GM23338 (cell line): ENCODE measurements at regions not wholly inside any gene's neighbourhood (a gene's known extent, or its start where the extent isn't known, plus 50 kb on each side); places are given as distances from the start of the nearest gene placed in this dataset.

Source experiments
- ATAC-seq: fragments of 200-7000 bp; cut with Tn5 transposase; 3 replicates; pipeline ENCODE4 v1.9.1; 2020
- DNase-seq: peaks from one replicate; pipeline ENCODE4 v3.0.0-alpha.2; 2015; ENCODE audit warnings: low spot score
- H2AFZ ChIP-seq: fragments of 200-600 bp; sonication (generic); 2 replicates; pipeline ENCODE4 v1.8.0; 2016; ENCODE audit warnings: antibody characterized with exemption, mild to moderate bottlenecking, moderate library complexity
- H3F3A ChIP-seq: fragments of 200-600 bp; sonication (generic); replicated peaks from 2 replicates; pipeline ENCODE4 v1.8.0; 2017; ENCODE audit warnings: antibody characterized with exemption, mixed run types, low read depth
- H3K27ac ChIP-seq: fragments of 200-600 bp; sonication (generic); 2 replicates; pipeline ENCODE4 v1.6.1; 2016; ENCODE audit warnings: low read depth
- H3K27me3 ChIP-seq: fragments of 200-600 bp; sonication (generic); 2 replicates; pipeline ENCODE4 v1.8.0; 2016; ENCODE audit warnings: mild to moderate bottlenecking, mixed run types, moderate library complexity; ENCODE audit not compliant: insufficient read depth
- H3K36me3 ChIP-seq: fragments of 200-600 bp; sonication (generic); 2 replicates; pipeline ENCODE4 v1.8.0; 2016; ENCODE audit warnings: mild to moderate bottlenecking; ENCODE audit not compliant: insufficient read depth
- H3K4me1 ChIP-seq: fragments of 200-600 bp; sonication (generic); 2 replicates; pipeline ENCODE4 v1.8.0; 2016; ENCODE audit warnings: mild to moderate bottlenecking, moderate library complexity; ENCODE audit not compliant: insufficient read depth
- H3K4me2 ChIP-seq: fragments of 200-600 bp; sonication (generic); 2 replicates; pipeline ENCODE4 v1.7.1; 2017; ENCODE audit warnings: mixed run types
- H3K4me3 ChIP-seq: fragments of 200-600 bp; sonication (generic); 2 replicates; pipeline ENCODE4 v1.6.1; 2016; ENCODE audit warnings: mixed run types
- H3K79me2 ChIP-seq: fragments of 200-600 bp; sonication (generic); replicated peaks from 2 replicates; pipeline ENCODE4 v1.8.0; 2017; ENCODE audit warnings: mild to moderate bottlenecking; ENCODE audit not compliant: insufficient read depth
- H3K9me2 ChIP-seq: fragments of 200-600 bp; sonication (generic); 2 replicates; pipeline ENCODE4 v1.8.0; 2017; ENCODE audit not compliant: insufficient read depth
- H4K20me1 ChIP-seq: fragments of 200-600 bp; sonication (generic); replicated peaks from 2 replicates; pipeline ENCODE4 v1.8.0; 2017; ENCODE audit warnings: mild to moderate bottlenecking; ENCODE audit not compliant: insufficient read depth
- H3K27ac Mint-ChIP-seq: 2 replicates; pipeline ENCODE4 v1.8.0; 2020; ENCODE audit warnings: inconsistent platforms, mild to moderate bottlenecking, moderate library complexity, mixed read lengths
- H3K27me3 Mint-ChIP-seq: 3 replicates; pipeline ENCODE4 v1.8.0; 2022; ENCODE audit warnings: low read depth, mild to moderate bottlenecking, moderate library complexity, mixed read lengths, inconsistent platforms; ENCODE audit not compliant: insufficient read depth, poor library complexity
- H3K36me3 Mint-ChIP-seq: 3 replicates; pipeline ENCODE4 v1.8.0; 2021; ENCODE audit warnings: low read depth, mild to moderate bottlenecking, inconsistent platforms, moderate library complexity, mixed read lengths
- H3K4me1 Mint-ChIP-seq: 3 replicates; pipeline ENCODE4 v1.8.0; 2020; ENCODE audit warnings: mild to moderate bottlenecking, inconsistent platforms, mixed read lengths
- H3K4me3 Mint-ChIP-seq: 3 replicates; pipeline ENCODE4 v1.8.0; 2021; ENCODE audit warnings: moderate library complexity, mild to moderate bottlenecking, inconsistent platforms, mixed read lengths
- H3K9me3 Mint-ChIP-seq: 3 replicates; pipeline ENCODE4 v1.8.0; 2020; ENCODE audit warnings: moderate library complexity, mild to moderate bottlenecking, inconsistent platforms, mixed read lengths
- CREB1 ChIP-seq: fragments of 250-450 bp; sonication (Bioruptor Pico); IDR thresholded peaks from 2 replicates; pipeline ENCODE4 v1.5.0; 2020; ENCODE audit warnings: low read depth, mild to moderate bottlenecking, moderate library complexity
- EZH2 ChIP-seq: fragments of 200-600 bp; sonication (generic); IDR thresholded peaks from one replicate; pipeline ENCODE4 v1.8.0; 2017; ENCODE audit warnings: antibody characterized with exemption, mild to moderate bottlenecking, low read depth; ENCODE audit not compliant: unreplicated experiment
- EZH2phosphoT487 ChIP-seq: fragments of 200-600 bp; sonication (generic); IDR thresholded peaks from one replicate; pipeline ENCODE4 v1.8.1; 2018; ENCODE audit warnings: antibody characterized with exemption; ENCODE audit not compliant: unreplicated experiment
- JUNB ChIP-seq: IDR thresholded peaks from one replicate; pipeline ENCODE4 v1.6.1; 2016; ENCODE audit warnings: antibody characterized with exemption; ENCODE audit not compliant: unreplicated experiment
- NANOG ChIP-seq: IDR thresholded peaks from 2 replicates; pipeline ENCODE4 v1.6.1; 2016; ENCODE audit warnings: antibody characterized with exemption, borderline replicate concordance
- POLR2AphosphoS5 ChIP-seq: IDR thresholded peaks from 2 replicates; pipeline ENCODE4 v1.6.1; 2016; ENCODE audit warnings: antibody characterized with exemption, low read depth
- STAT1 ChIP-seq: IDR thresholded peaks from one replicate; pipeline ENCODE4 v1.6.1; 2016; ENCODE audit warnings: antibody characterized with exemption; ENCODE audit not compliant: unreplicated experiment
- ZNF114 ChIP-seq: fragments of 250-450 bp; sonication (Bioruptor Pico); IDR thresholded peaks from 2 replicates; pipeline ENCODE4 v1.5.0; 2020; ENCODE audit warnings: mild to moderate bottlenecking, moderate library complexity
- ZNF331 ChIP-seq: fragments of 250-450 bp; sonication (Bioruptor Pico); IDR thresholded peaks from 2 replicates; pipeline ENCODE4 v1.5.0; 2020; ENCODE audit warnings: low read depth, mild to moderate bottlenecking, moderate library complexity
- TF ChIP-seq, protein P1 (sequence below): IDR thresholded peaks from 2 replicates; pipeline ENCODE4 v1.6.1; 2016; ENCODE audit warnings: antibody characterized with exemption
- TF ChIP-seq, protein P2 (sequence below), 2 experiments: fragments of 200-600 bp in 1 of 2; sonication (generic) in 1 of 2; conservative IDR thresholded peaks; 2 replicates each; pipeline versions ENCODE4 v1.5.1 to v1.6.1; 2016 to 2017; ENCODE audit warnings: antibody characterized with exemption in 2 of 2, low read depth in 2 of 2, mild to moderate bottlenecking in 2 of 2, moderate library complexity in 1 of 2
- TF ChIP-seq, protein P3 (sequence below): IDR thresholded peaks from one replicate; pipeline ENCODE4 v1.6.1; 2018; ENCODE audit warnings: antibody characterized with exemption; ENCODE audit not compliant: unreplicated experiment
- TF ChIP-seq, protein P4 (sequence below): fragments of 250-450 bp; sonication (Bioruptor Pico); IDR thresholded peaks from 2 replicates; pipeline ENCODE4 v1.5.0; 2020; ENCODE audit warnings: mild to moderate bottlenecking, moderate library complexity

DNA sequence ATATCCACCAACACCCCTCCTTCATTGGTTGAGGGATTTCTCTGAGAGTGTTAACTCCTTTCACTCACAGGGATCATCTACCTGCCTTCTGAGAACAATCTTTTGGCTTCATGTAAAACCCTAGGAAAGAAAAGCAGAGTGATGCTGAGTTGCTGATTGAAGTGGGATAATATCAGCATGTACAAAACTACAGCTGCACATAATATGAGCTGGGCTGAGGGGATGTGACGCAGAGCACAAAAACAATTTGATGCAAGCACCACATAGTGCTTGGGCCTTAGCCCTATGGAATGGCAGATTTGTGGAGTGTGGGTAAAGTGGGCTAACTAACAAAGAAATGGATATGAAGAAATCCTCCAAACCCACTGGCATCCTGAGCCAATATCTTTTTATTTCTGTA lies 267.6 kb upstream of the KCNH8 start:
- Histone ChIP-seq H3K9me2 (peaks cover 4% of the 10 kb centered on the region; the same call in 1 of the 2 replicates), H3K79me2 (no peaks in the 10 kb centered on the region), H3K36me3 (no peaks in the 10 kb centered on the region), H3K4me1 (no peaks in the 10 kb centered on the region), H3K27ac (no peak overlapping the region), H3K27me3 (no peaks in the 10 kb centered on the region), H3K4me3 (no peak overlapping the region), H2AFZ (no peak overlapping the region), H3F3A (no peaks in the 10 kb centered on the region), H3K4me2 (no peak overlapping the region), H4K20me1 (no peaks in the 10 kb centered on the region)
- no peak for TF ChIP-seq EZH2
- TF ChIP-seq, protein P1, sequence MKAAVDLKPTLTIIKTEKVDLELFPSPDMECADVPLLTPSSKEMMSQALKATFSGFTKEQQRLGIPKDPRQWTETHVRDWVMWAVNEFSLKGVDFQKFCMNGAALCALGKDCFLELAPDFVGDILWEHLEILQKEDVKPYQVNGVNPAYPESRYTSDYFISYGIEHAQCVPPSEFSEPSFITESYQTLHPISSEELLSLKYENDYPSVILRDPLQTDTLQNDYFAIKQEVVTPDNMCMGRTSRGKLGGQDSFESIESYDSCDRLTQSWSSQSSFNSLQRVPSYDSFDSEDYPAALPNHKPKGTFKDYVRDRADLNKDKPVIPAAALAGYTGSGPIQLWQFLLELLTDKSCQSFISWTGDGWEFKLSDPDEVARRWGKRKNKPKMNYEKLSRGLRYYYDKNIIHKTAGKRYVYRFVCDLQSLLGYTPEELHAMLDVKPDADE, result no peak
- TF ChIP-seq NANOG, result no peak
- TF ChIP-seq, protein P2, sequence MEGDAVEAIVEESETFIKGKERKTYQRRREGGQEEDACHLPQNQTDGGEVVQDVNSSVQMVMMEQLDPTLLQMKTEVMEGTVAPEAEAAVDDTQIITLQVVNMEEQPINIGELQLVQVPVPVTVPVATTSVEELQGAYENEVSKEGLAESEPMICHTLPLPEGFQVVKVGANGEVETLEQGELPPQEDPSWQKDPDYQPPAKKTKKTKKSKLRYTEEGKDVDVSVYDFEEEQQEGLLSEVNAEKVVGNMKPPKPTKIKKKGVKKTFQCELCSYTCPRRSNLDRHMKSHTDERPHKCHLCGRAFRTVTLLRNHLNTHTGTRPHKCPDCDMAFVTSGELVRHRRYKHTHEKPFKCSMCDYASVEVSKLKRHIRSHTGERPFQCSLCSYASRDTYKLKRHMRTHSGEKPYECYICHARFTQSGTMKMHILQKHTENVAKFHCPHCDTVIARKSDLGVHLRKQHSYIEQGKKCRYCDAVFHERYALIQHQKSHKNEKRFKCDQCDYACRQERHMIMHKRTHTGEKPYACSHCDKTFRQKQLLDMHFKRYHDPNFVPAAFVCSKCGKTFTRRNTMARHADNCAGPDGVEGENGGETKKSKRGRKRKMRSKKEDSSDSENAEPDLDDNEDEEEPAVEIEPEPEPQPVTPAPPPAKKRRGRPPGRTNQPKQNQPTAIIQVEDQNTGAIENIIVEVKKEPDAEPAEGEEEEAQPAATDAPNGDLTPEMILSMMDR (conservative IDR thresholded peaks at IDR 0.05; ENCODE audit: low read depth in 2 of 2), result no peak
- no peak for TF ChIP-seq ZNF331 (CRISPR knock-in tag)
- TF ChIP-seq, protein P3, sequence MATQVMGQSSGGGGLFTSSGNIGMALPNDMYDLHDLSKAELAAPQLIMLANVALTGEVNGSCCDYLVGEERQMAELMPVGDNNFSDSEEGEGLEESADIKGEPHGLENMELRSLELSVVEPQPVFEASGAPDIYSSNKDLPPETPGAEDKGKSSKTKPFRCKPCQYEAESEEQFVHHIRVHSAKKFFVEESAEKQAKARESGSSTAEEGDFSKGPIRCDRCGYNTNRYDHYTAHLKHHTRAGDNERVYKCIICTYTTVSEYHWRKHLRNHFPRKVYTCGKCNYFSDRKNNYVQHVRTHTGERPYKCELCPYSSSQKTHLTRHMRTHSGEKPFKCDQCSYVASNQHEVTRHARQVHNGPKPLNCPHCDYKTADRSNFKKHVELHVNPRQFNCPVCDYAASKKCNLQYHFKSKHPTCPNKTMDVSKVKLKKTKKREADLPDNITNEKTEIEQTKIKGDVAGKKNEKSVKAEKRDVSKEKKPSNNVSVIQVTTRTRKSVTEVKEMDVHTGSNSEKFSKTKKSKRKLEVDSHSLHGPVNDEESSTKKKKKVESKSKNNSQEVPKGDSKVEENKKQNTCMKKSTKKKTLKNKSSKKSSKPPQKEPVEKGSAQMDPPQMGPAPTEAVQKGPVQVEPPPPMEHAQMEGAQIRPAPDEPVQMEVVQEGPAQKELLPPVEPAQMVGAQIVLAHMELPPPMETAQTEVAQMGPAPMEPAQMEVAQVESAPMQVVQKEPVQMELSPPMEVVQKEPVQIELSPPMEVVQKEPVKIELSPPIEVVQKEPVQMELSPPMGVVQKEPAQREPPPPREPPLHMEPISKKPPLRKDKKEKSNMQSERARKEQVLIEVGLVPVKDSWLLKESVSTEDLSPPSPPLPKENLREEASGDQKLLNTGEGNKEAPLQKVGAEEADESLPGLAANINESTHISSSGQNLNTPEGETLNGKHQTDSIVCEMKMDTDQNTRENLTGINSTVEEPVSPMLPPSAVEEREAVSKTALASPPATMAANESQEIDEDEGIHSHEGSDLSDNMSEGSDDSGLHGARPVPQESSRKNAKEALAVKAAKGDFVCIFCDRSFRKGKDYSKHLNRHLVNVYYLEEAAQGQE, result no peak
- TF ChIP-seq JUNB, result no peak
- TF ChIP-seq ZNF114 (CRISPR knock-in tag), result no peak
- TF ChIP-seq, protein P4, sequence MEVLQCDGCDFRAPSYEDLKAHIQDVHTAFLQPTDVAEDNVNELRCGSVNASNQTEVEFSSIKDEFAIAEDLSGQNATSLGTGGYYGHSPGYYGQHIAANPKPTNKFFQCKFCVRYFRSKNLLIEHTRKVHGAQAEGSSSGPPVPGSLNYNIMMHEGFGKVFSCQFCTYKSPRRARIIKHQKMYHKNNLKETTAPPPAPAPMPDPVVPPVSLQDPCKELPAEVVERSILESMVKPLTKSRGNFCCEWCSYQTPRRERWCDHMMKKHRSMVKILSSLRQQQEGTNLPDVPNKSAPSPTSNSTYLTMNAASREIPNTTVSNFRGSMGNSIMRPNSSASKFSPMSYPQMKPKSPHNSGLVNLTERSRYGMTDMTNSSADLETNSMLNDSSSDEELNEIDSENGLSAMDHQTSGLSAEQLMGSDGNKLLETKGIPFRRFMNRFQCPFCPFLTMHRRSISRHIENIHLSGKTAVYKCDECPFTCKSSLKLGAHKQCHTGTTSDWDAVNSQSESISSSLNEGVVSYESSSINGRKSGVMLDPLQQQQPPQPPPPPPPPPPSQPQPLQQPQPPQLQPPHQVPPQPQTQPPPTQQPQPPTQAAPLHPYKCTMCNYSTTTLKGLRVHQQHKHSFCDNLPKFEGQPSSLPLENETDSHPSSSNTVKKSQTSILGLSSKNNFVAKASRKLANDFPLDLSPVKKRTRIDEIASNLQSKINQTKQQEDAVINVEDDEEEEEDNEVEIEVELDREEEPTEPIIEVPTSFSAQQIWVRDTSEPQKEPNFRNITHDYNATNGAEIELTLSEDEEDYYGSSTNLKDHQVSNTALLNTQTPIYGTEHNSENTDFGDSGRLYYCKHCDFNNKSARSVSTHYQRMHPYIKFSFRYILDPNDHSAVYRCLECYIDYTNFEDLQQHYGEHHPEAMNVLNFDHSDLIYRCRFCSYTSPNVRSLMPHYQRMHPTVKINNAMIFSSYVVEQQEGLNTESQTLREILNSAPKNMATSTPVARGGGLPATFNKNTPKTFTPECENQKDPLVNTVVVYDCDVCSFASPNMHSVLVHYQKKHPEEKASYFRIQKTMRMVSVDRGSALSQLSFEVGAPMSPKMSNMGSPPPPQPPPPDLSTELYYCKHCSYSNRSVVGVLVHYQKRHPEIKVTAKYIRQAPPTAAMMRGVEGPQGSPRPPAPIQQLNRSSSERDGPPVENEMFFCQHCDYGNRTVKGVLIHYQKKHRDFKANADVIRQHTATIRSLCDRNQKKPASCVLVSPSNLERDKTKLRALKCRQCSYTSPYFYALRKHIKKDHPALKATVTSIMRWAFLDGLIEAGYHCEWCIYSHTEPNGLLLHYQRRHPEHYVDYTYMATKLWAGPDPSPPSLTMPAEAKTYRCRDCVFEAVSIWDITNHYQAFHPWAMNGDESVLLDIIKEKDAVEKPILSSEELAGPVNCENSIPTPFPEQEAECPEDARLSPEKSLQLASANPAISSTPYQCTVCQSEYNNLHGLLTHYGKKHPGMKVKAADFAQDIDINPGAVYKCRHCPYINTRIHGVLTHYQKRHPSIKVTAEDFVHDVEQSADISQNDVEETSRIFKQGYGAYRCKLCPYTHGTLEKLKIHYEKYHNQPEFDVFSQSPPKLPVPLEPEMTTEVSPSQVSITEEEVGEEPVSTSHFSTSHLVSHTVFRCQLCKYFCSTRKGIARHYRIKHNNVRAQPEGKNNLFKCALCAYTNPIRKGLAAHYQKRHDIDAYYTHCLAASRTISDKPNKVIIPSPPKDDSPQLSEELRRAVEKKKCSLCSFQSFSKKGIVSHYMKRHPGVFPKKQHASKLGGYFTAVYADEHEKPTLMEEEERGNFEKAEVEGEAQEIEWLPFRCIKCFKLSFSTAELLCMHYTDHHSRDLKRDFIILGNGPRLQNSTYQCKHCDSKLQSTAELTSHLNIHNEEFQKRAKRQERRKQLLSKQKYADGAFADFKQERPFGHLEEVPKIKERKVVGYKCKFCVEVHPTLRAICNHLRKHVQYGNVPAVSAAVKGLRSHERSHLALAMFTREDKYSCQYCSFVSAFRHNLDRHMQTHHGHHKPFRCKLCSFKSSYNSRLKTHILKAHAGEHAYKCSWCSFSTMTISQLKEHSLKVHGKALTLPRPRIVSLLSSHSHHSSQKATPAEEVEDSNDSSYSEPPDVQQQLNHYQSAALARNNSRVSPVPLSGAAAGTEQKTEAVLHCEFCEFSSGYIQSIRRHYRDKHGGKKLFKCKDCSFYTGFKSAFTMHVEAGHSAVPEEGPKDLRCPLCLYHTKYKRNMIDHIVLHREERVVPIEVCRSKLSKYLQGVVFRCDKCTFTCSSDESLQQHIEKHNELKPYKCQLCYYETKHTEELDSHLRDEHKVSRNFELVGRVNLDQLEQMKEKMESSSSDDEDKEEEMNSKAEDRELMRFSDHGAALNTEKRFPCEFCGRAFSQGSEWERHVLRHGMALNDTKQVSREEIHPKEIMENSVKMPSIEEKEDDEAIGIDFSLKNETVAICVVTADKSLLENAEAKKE (CRISPR knock-in tag), result no peak
- no peak for TF ChIP-seq STAT1
- no peak for TF ChIP-seq EZH2phosphoT487
- TF ChIP-seq CREB1 (CRISPR knock-in tag), result no peak
- TF ChIP-seq POLR2AphosphoS5, result no peak
- DNase-seq (no peak), ATAC-seq (no peak)
- H3K27ac Mint-ChIP-seq, result no peak overlapping the region
- no peaks in the 10 kb centered on the region for H3K4me1 Mint-ChIP-seq
- no peak overlapping the region for H3K4me3 Mint-ChIP-seq
- H3K9me3 Mint-ChIP-seq, result no peaks in the 10 kb centered on the region
- H3K27me3 Mint-ChIP-seq, result no peaks in the 10 kb centered on the region
- H3K36me3 Mint-ChIP-seq, result no peaks in the 10 kb centered on the region
